Globus pallidus (tissue), 1 donor: ENCODE measurements at regions not wholly inside any gene's neighbourhood (a gene's known extent, or its start where the extent isn't known, plus 50 kb on each side); places are given as distances from the start of the nearest gene placed in this dataset.
"Not testable (repeated sequence)": the region's sequence is repeated elsewhere in the genome, so short reads cannot be mapped to it uniquely, and the experiment has no call there.

Source experiments
- DNase-seq: peaks from one replicate; pipeline ENCODE4 v3.0.0-alpha.2; 2015; ENCODE audit warnings: low spot score

DNA sequence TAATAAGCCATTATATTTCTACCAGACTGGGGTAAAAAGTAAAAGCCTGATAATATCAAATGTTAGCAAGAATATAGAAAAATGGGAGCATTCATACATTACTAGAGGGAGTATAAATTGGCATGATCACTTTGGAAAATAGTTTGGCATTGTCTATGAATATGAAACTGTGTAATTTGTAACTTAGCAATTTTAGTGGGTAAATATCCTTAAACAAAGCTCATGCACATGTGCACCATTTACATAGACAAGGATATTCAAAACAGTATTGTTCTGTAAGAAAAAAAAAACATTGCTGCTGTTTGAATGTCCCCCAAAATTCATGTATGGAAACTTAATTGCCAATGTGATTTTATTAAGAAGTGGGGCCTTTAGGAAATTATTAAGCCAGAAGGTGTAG is 166.4 kb upstream of the SLC27A6 start:
- DNase-seq: no peak

GRCh38 chr5:128799945-128800344 is 165.3 kb upstream of the SLC27A6 start:
- DNase-seq: no peak

GRCh38 chr5:128800377-128800776 is 164.9 kb upstream of the SLC27A6 start:
- DNase-seq: no peak

- no peak for DNase-seq
Measured at GRCh38 chr5:128813317-128814070, 151.8 kb upstream of the SLC27A6 start.

- no peak for DNase-seq
Measured at GRCh38 chr5:128815201-128815600, 150.1 kb upstream of the SLC27A6 start.

- DNase-seq: no peak
Measured at GRCh38 chr5:128825826-128826225, 139.5 kb upstream of the SLC27A6 start.

- no peak for DNase-seq
Measured at GRCh38 chr5:128826275-128826674, 139.0 kb upstream of the SLC27A6 start.

GRCh38 chr5:128836571-128836970 is 128.7 kb upstream of the SLC27A6 start:
- no peak for DNase-seq

GRCh38 chr5:128838623-128839022 is 126.7 kb upstream of the SLC27A6 start:
- no peak for DNase-seq

DNA sequence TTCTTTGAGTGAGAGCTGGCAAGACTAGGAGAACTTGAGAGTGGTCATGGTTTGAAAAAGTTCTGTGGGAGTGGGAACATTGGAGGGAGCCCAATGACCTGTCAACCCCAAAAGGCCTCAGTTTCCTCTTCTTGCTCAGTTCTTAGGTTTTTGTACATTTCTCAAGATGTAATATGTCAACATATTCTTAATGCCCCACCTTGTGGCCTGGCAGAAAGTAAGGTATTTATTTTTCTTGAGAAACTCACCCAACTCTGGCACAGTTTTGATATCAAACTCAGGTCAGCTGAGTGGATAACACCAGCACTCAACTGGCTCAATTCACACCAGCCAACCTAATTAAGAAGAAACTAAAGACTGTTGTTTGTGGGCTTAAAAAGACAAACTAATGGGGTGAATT is 123.0 kb upstream of the SLC27A6 start:
- DNase-seq: no peak

DNA sequence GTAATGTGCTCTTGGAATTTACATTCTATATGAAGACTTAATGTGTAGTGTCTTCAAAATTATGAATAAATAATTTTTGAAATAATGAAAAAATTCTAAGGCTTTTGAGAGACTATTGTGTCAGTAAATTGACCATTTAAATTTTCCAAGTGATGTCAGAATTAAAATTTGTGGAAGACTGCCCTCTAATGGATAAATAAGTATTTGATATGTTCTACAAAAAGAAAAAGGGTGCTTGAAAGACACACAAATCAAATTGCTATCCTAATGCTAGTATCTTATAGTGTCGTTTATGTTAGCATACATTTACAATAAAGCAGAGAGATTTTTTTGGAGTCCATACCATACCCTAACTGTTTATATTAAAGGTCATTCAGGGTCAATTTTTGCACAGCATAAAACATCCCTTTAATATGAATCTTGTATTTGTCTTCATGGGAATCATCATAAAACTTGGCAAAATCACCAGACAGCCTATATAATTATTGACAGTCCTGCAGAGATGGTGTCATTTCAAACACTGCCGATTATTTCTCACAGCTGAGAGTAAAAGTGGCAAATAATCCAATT is 120.8 kb upstream of the SLC27A6 start:
- peak; percentile 55 for DNase-seq

- DNase-seq: no peak
Measured at GRCh38 chr5:128850049-128850448, 115.2 kb upstream of the SLC27A6 start.

- no peak for DNase-seq
Measured at GRCh38 chr5:128854931-128855330, 110.4 kb upstream of the SLC27A6 start.

DNA sequence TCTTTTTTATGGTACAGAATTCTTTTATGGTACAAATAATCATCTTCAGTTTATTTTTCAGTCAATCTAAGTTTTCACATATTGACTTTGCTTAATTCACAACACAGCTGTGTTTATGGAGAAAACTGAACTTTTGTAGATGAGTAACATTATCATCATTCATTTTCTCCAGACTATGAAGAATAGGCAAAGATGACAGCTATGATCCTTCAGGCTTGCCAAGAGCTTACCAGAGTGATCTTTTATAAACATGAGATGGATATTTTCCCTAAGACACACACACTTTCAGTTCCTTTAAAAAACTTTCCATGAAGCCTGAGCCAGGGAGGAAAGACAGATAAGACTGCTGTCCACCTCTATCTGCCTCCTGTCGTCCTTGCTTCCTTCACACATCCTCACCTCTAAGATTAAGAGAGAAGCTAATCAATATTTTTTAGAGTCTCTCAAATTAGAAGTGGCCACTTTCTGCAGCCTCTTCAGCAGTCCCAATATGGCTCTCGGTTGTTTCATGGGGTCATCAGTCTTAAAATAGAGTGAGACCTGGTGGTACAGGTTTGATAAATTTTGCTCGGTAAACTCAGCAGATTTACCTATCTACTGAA is 108.1 kb upstream of the SLC27A6 start:
- DNase-seq: no peak

- DNase-seq: no peak
Measured at GRCh38 chr5:128858995-128859394, 106.3 kb upstream of the SLC27A6 start.

GRCh38 chr5:128861155-128861554 is 104.1 kb upstream of the SLC27A6 start:
- DNase-seq: not testable (repeated sequence)

GRCh38 chr5:128869970-128870369 is 95.3 kb upstream of the SLC27A6 start:
- DNase-seq: no peak

DNA sequence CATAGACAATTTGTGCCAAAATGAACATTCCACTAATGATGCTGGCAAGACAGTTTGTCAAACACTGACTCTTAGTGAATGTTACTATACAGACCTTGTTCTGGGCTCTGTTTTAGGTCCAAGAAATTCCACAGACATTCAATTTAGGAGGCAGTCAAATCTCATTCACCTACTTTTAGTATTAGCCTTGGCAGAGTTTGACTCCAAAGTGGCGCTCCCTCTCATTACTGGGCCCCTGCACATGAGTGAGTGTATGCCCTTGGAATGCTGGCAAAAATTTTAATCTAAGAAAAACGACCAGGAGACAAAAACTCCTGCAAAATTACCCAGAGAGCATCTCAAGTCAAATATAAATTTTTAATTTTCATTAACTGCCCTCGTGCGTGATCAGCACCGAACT is 94.9 kb upstream of the SLC27A6 start:
- no peak for DNase-seq

DNA sequence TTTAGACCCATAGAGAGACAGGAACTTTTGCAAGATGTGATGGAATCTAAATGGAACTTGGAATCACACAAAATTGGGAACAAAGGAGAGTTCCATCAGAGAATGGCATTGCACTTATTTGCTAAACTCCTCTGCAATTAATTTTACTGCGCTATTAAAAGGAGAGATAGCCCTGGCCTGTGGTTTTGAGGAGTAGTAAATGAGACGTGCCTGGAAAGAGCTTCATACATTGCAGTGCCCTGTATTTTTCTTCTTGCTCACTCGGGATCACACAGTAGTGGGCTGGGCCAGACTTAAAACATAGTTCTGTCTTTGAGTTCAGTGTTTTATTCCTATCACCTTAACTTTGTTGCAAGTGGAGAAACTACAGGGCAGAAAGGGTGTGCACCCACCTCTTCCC is 94.4 kb upstream of the SLC27A6 start:
- DNase-seq: no peak

DNA sequence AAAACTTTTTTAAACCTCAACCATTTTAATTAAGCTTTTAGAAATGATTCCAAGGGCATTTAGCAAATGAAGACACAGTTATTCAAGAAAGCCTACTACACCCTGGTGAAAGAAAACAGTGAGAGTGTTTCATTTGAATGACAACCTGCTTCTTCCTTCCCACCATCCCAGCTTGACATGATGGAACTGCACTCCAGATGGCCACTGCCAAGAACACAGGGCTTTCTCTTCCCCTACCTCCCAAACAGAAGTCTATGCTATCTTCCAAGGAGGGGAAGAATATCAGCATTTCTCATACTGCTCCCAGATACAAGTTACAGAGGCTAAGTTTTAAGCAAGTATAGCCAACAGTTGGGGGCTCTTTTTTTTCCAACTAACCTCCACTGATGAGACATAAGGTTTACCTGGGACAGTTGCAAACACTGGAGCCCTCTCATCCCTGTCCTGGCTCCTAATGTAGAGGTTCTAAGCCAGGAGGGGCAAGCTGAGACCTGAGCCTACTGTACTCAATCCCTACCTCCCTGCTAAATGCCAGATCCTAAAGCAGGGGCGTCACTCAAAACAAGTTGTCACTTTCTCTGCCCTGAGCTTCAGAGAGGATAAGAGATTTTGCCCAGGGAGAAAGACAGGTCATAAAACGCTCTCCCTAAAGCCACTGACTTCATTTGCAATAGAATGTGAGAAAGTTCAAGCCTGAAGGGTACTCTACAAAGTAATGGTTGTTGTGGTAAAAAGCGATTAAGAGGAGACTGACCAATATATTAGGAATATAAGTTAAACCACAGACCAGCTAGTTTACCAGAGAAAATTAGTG is 88.5 kb upstream of the SLC27A6 start:
- no peak for DNase-seq

DNA sequence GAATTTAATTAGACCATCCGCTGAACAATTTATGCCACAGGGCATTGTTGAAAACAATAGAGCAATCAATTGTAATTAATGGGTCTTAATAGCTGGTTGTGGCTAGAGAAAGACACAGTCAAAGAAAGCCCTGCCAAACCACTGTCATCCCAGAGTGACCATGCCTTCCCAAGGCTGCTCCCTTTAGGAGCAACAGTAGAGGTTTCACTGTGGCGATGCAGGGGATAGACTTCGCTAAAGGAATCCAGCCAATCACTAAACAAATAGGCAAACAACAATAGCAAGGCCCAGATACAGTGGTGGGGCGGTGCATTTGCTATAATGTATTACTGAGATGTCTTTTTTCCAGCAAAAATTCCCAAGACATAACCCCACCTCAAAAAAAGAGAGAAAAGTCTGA is 87.8 kb upstream of the SLC27A6 start:
- DNase-seq: no peak

DNA sequence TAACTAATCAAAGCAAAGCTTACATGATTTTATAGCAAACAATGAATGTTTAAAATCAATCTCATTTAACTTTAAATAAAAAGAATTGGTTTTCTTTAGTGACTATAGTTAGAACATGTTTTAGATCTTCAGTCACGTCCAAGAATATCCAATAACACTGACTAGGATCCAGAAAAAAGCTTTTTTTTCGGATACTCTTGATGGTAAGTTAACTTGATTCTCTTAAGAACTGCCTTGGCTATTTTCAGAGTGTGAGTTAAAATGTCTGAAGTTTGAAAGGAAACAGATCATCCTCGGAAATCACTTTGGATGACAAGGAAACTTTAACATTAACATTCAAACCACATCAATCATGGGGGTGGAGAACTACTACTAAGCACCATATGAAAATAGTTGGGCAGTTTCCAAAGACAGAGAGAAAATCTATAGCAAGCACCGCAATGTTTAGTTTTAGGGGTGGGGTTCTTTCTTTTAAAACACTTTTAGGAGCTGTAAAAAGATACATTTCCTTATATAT is 83.7 kb upstream of the SLC27A6 start:
- DNase-seq: no peak
